ENCODE measurements at regions not wholly inside any gene's neighbourhood (a gene's known extent, or its start where the extent isn't known, plus 50 kb on each side); places are given as distances from the start of the nearest gene placed in this dataset.
"Not testable (repeated sequence)": the region's sequence is repeated elsewhere in the genome, so short reads cannot be mapped to it uniquely, and the experiment has no call there.

- DNase-seq (ENCODE audit: low read depth, low spot score) = no peak
- H3K4me3 ChIP-seq (ENCODE audit: low read depth, low read length) = no peak overlapping the region
- TF ChIP-seq, protein P1, sequence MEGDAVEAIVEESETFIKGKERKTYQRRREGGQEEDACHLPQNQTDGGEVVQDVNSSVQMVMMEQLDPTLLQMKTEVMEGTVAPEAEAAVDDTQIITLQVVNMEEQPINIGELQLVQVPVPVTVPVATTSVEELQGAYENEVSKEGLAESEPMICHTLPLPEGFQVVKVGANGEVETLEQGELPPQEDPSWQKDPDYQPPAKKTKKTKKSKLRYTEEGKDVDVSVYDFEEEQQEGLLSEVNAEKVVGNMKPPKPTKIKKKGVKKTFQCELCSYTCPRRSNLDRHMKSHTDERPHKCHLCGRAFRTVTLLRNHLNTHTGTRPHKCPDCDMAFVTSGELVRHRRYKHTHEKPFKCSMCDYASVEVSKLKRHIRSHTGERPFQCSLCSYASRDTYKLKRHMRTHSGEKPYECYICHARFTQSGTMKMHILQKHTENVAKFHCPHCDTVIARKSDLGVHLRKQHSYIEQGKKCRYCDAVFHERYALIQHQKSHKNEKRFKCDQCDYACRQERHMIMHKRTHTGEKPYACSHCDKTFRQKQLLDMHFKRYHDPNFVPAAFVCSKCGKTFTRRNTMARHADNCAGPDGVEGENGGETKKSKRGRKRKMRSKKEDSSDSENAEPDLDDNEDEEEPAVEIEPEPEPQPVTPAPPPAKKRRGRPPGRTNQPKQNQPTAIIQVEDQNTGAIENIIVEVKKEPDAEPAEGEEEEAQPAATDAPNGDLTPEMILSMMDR (IDR thresholded peaks at IDR 0.05; ENCODE audit: insufficient read depth, low read length, missing control alignments) = no peak
- ChIA-PET POLR2A (no interaction called here), CTCF (no interaction called here)
Measured at GRCh38 chr11:88061111-88061510, 114.1 kb downstream of the RAB38 start.

DNA sequence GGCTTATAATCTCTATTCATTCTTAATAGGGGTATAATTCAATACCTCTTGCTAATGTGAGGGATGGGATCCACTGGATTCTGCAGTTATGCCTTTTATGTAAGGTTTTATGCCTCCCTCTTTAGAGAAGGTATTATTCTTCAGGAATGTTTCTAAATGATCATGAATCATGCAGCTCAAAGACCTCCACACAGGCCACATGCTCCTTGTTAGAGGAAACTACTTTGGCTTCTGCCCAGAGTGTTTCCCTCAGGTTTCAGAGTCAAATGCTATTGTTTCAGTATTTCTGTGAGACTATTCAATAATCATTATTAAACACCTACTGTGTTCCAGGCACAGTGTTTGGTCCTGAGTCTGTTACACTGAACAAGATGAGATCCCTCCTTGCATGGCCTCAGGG is 115.9 kb downstream of the RAB38 start:
- no peak overlapping the region for H3K4me3 ChIP-seq (ENCODE audit: low read depth, low read length)
- DNase-seq (ENCODE audit: low read depth, low spot score) = no peak
- ChIA-PET CTCF (no interaction called here), POLR2A (no interaction called here)
- TF ChIP-seq, protein P1 (IDR thresholded peaks at IDR 0.05; ENCODE audit: insufficient read depth, low read length, missing control alignments) = no peak

GRCh38 chr11:88051396-88051795 is 123.8 kb downstream of the RAB38 start:
- no peak for DNase-seq (ENCODE audit: low read depth, low spot score)
- TF ChIP-seq, protein P1 (IDR thresholded peaks at IDR 0.05; ENCODE audit: insufficient read depth, low read length, missing control alignments) = no peak
- CTCF ChIA-PET = no interaction called here
- POLR2A ChIA-PET = no interaction called here
- H3K4me3 ChIP-seq (ENCODE audit: low read depth, low read length) = no peak overlapping the region

- ChIA-PET CTCF (no interaction called here), POLR2A (no interaction called here)
- no peak overlapping the region for H3K4me3 ChIP-seq (ENCODE audit: low read depth, low read length)
- no peak for DNase-seq (ENCODE audit: low read depth, low spot score)
- TF ChIP-seq, protein P1 (IDR thresholded peaks at IDR 0.05; ENCODE audit: insufficient read depth, low read length, missing control alignments) = no peak
Measured at GRCh38 chr11:88050247-88050646, 125.0 kb downstream of the RAB38 start.

GRCh38 chr11:88045288-88045687 is 130.0 kb downstream of the RAB38 start:
- POLR2A ChIA-PET; CTCF ChIA-PET; DNase-seq (ENCODE audit: low read depth, low spot score); H3K4me3 ChIP-seq (ENCODE audit: low read depth, low read length): not testable (repeated sequence)

- POLR2A ChIA-PET; DNase-seq (ENCODE audit: low read depth, low spot score); H3K4me3 ChIP-seq (ENCODE audit: low read depth, low read length); CTCF ChIA-PET: not testable (repeated sequence)
Measured at GRCh38 chr11:88044658-88045057, 130.6 kb downstream of the RAB38 start.

GRCh38 chr11:88043149-88043548 is 132.1 kb downstream of the RAB38 start:
- TF ChIP-seq, protein P1 (IDR thresholded peaks at IDR 0.05; ENCODE audit: insufficient read depth, low read length, missing control alignments) = no peak

GRCh38 chr11:88042647-88043046 is 132.6 kb downstream of the RAB38 start:
- H3K4me3 ChIP-seq (ENCODE audit: low read depth, low read length) = no peak overlapping the region
- TF ChIP-seq, protein P1 (IDR thresholded peaks at IDR 0.05; ENCODE audit: insufficient read depth, low read length, missing control alignments) = no peak
- ChIA-PET CTCF (no interaction called here), POLR2A (no interaction called here)
- DNase-seq (ENCODE audit: low read depth, low spot score) = no peak

More at GRCh38 chr11:88043149-88043548, 132.1 kb downstream of the RAB38 start:
- no peak for DNase-seq (ENCODE audit: low read depth, low spot score)
- ChIA-PET POLR2A (no interaction called here), CTCF (no interaction called here)
- no peak overlapping the region for H3K4me3 ChIP-seq (ENCODE audit: low read depth, low read length)

Measured in AG04449 (cell line).